HepG2 (cell line): ENCODE measurements at regions not wholly inside any gene's neighbourhood (a gene's known extent, or its start where the extent isn't known, plus 50 kb on each side); places are given as distances from the start of the nearest gene placed in this dataset.

Experiments used
- ATAC-seq: fragments of 200-7000 bp; cut with Tn5 transposase; 3 replicates; pipeline ENCODE4 v1.9.1; 2020; ENCODE audit warnings: mild to moderate bottlenecking, moderate library complexity
- BruUV-seq: library from RNA; stranded (reverse); fragments of 400-500 nt; replicated peaks from 2 replicates; lab custom pipeline; 2021; lab: Mats Ljungman, UMichigan
- CTCF ChIA-PET: fragments of 300-600 bp; formaldehyde crosslinking; extraction: SDS; loops from one replicate; lab custom pipeline; 2021; ENCODE audit warnings: low total read pairs, inconsistent platforms, low intra/inter-chr PET ratio; lab: Yijun Ruan, JAX
- POLR2A ChIA-PET: fragments of 350-600 bp; sonication (Branson Sonifier 250); formaldehyde crosslinking; loops from one replicate; lab custom pipeline; 2020; ENCODE audit warnings: antibody characterized with exemption, inconsistent platforms; lab: Yijun Ruan, JAX
- DNase-seq: peaks from one replicate; pipeline ENCODE4 v3.0.0-alpha.2; 2015; ENCODE audit warnings: low spot score
- FAIRE-seq: peaks from 3 replicates; lab custom pipeline; 2011; peaks lifted over from hg19 to GRCh38; lab: Jason Lieb, UNC
- H2AFZ ChIP-seq: one replicate; pipeline ENCODE4 v1.6.1; 2011; ENCODE audit warnings: low read length, inconsistent platforms
- H3K27ac ChIP-seq: fragments of 300-600 bp; 3 replicates; pipeline ENCODE4 v1.8.0; 2011; ENCODE audit warnings: mixed run types, mild to moderate bottlenecking, mixed read lengths, low read length, inconsistent platforms; ENCODE audit not compliant: insufficient read depth; ENCODE audit errors: extremely low read length
- H3K27me3 ChIP-seq, 2 experiments: fragments of 200-600 bp in 1 of 2; 2 replicates in 1 of 2; 3 replicates in 1 of 2; pipeline versions ENCODE4 v1.6.0 to v1.8.0; 2011; ENCODE audit warnings: low read length in 2 of 2, mild to moderate bottlenecking in 2 of 2, moderate library complexity in 2 of 2, inconsistent platforms in 1 of 2; ENCODE audit not compliant: insufficient read depth in 2 of 2, control insufficient read depth in 1 of 2
- H3K36me3 ChIP-seq, 2 experiments: fragments of 200-600 bp in 1 of 2; replicated peaks in 1 of 2; 2 replicates in 1 of 2; 3 replicates in 1 of 2; pipeline versions ENCODE4 v1.5.1 to v1.8.0; 2011; ENCODE audit warnings: low read length in 2 of 2, inconsistent platforms in 1 of 2; ENCODE audit not compliant: insufficient read depth in 2 of 2, control insufficient read depth in 1 of 2
- H3K4me1 ChIP-seq: 2 replicates; pipeline ENCODE4 v1.5.1; 2012; ENCODE audit warnings: low read length, inconsistent platforms; ENCODE audit not compliant: insufficient read depth
- H3K4me2 ChIP-seq: 2 replicates; pipeline ENCODE4 v1.6.0; 2011; ENCODE audit warnings: low read depth, low read length, inconsistent platforms
- H3K4me3 ChIP-seq, 3 experiments: fragments of 200-600 bp in 1 of 3; sonication (generic), shearing (Covaris generic) in 1 of 3; replicated peaks in 1 of 3; 2 replicates each; pipeline ENCODE4 v1.5.1; 2011 to 2016; ENCODE audit warnings: low read length in 3 of 3, inconsistent platforms in 2 of 3, low read depth in 2 of 3, mild to moderate bottlenecking in 2 of 3, control low read depth in 1 of 3, mixed read lengths in 1 of 3; ENCODE audit not compliant: insufficient read depth in 1 of 3
- H3K79me2 ChIP-seq: one replicate; pipeline ENCODE4 v1.6.1; 2011; ENCODE audit warnings: low read length, inconsistent platforms; ENCODE audit not compliant: insufficient read depth
- H3K9ac ChIP-seq: 2 replicates; pipeline ENCODE4 v1.6.0; 2011; ENCODE audit warnings: mild to moderate bottlenecking, low read depth, low read length, inconsistent platforms; ENCODE audit not compliant: insufficient read depth
- H3K9me3 ChIP-seq: 2 replicates; pipeline ENCODE4 v1.5.1; 2012; ENCODE audit warnings: mild to moderate bottlenecking, low read length
- H4K20me1 ChIP-seq: 2 replicates; pipeline ENCODE4 v1.6.0; 2011; ENCODE audit warnings: inconsistent platforms, mild to moderate bottlenecking, low read length, moderate library complexity; ENCODE audit not compliant: insufficient read depth
- ATF7-NPFF ChIP-seq: sonication (generic); formaldehyde crosslinking; IDR thresholded peaks from 2 replicates; pipeline ENCODE4 v1.8.1; 2023; ENCODE audit warnings: mild to moderate bottlenecking, low read depth, missing genetic modification reagents, moderate library complexity
- GFI1 ChIP-seq: sonication (generic); formaldehyde crosslinking; IDR thresholded peaks from 2 replicates; pipeline ENCODE4 v1.5.0; 2020; ENCODE audit warnings: missing genetic modification reagents, mild to moderate bottlenecking, borderline replicate concordance
- HNRNPL ChIP-seq: fragments of 200-400 bp; formaldehyde crosslinking; IDR thresholded peaks from 2 replicates; pipeline ENCODE4 v1.6.1; 2017; ENCODE audit warnings: mild to moderate bottlenecking, low read depth, low read length
- MAF1 ChIP-seq: sonication (generic); formaldehyde crosslinking; IDR thresholded peaks from 2 replicates; pipeline ENCODE4 v1.5.0; 2020; ENCODE audit warnings: missing genetic modification reagents, borderline replicate concordance
- SRSF9 ChIP-seq: fragments of 200-400 bp; formaldehyde crosslinking; IDR thresholded peaks from 2 replicates; pipeline ENCODE4 v1.6.1; 2018; ENCODE audit warnings: borderline replicate concordance, mild to moderate bottlenecking, low read depth, low read length; ENCODE audit not compliant: insufficient read depth, poor library complexity, severe bottlenecking
- ZBTB39 ChIP-seq: sonication (generic); formaldehyde crosslinking; IDR thresholded peaks from 2 replicates; pipeline ENCODE4 v1.5.0; 2020; ENCODE audit warnings: missing genetic modification reagents
- ZFP62 ChIP-seq: sonication (generic); formaldehyde crosslinking; IDR thresholded peaks from 2 replicates; pipeline ENCODE4 v1.4.0; 2020; ENCODE audit warnings: missing genetic modification reagents
- ZNF282 ChIP-seq: fragments of 450-650 bp; IDR thresholded peaks from 2 replicates; pipeline ENCODE4 v1.6.1; 2018; ENCODE audit not compliant: partially characterized antibody
- ZNF558 ChIP-seq: sonication (generic); formaldehyde crosslinking; IDR thresholded peaks from 2 replicates; pipeline ENCODE4 v1.9.0; 2022; ENCODE audit warnings: mild to moderate bottlenecking, missing genetic modification reagents, borderline replicate concordance
- ZNF644 ChIP-seq: IDR thresholded peaks from 2 replicates; pipeline ENCODE4 v1.6.1; 2016; ENCODE audit warnings: low read depth
- ZSCAN21 ChIP-seq: sonication (generic); formaldehyde crosslinking; IDR thresholded peaks from 2 replicates; pipeline ENCODE4 v1.8.0; 2022; ENCODE audit warnings: mild to moderate bottlenecking, missing genetic modification reagents, moderate library complexity, borderline replicate concordance
- WGBS: methylation state at CpG from one replicate; pipeline ENCODE4 v1.1.6; 2017; ENCODE audit warnings: low lambda C conversion rate; 5-methylcytosine and 5-hydroxymethylcytosine counted together
- in situ Hi-C: cut with HindIII; loops from 2 replicates; pipeline ENCODE4 v1.10.0; 2017; ENCODE audit warnings: low pct_unique_long_range_greater_than_20kb; ENCODE audit not compliant: extremely low pct_ligation_motif_present
- intact Hi-C: fragments of 100-400 bp; cut with micrococcal nuclease; formaldehyde crosslinking; loops from one replicate; pipeline ENCODE4 v1.10.0; 2022; ENCODE audit not compliant: unreplicated experiment

- CTCF ChIA-PET, result interaction anchor here (1.2 kb wide), 1 partner anchor 86 kb away, joined by 3 read pairs; no protein-coding TSS in a partner anchor
- H2AFZ ChIP-seq, result no peak overlapping the region
- no peaks in the 10 kb centered on the region for H3K36me3 ChIP-seq
- TF ChIP-seq MAF1 (CRISPR knock-in tag), result no peak
- TF ChIP-seq ZBTB39, result no peak
- no peak for TF ChIP-seq ZNF282
- TF ChIP-seq HNRNPL, result no peak
- no peak for TF ChIP-seq ZNF644 (CRISPR knock-in tag)
- no peak for TF ChIP-seq ATF7-NPFF (CRISPR knock-in tag)
- TF ChIP-seq SRSF9, result no peak
- no peak for TF ChIP-seq GFI1
- TF ChIP-seq ZNF558 (CRISPR knock-in tag), result no peak
- TF ChIP-seq ZSCAN21 (CRISPR knock-in tag), result no peak
- TF ChIP-seq ZFP62 (CRISPR knock-in tag), result no peak
- H3K4me1 ChIP-seq, result peaks cover 4% of the 10 kb centered on the region; the same call in 1 of the 2 replicates
- H3K4me2 ChIP-seq, result no peak overlapping the region
- no TSS peak for BruUV-seq
- H4K20me1 ChIP-seq, result no peaks in the 10 kb centered on the region; the same call in 1 of the 2 replicates
- peaks cover 4 to 11% of the 10 kb centered on the region in 2 experiments; a peak in 2 of 5 replicates for H3K27me3 ChIP-seq
- POLR2A ChIA-PET, result no interaction called here
- intact Hi-C loops, result no loop called here
- H3K4me3 ChIP-seq, result no peak overlapping the region
- DNase-seq (no peak), ATAC-seq (no peak), FAIRE-seq (no peak)
- in situ Hi-C loops, result loop anchor here (5.0 kb wide), 2 partner anchors 80 to 150 kb away; no protein-coding TSS in a partner anchor
- H3K9me3 ChIP-seq, result no peaks in the 10 kb centered on the region
- no peak overlapping the region for H3K9ac ChIP-seq
- no peak overlapping the region for H3K27ac ChIP-seq
- no peaks in the 10 kb centered on the region for H3K79me2 ChIP-seq
- 4% methylated on average over 4 of the region's 7 CpGs for WGBS
Observed at GRCh38 chr1:201707027-201707426, 121.9 kb upstream of the IPO9 start.
